Suppressor macrophage treated with lipopolysaccharide for 1 hour (primary cell): ENCODE measurements at regions not wholly inside any gene's neighbourhood (a gene's known extent, or its start where the extent isn't known, plus 50 kb on each side); places are given as distances from the start of the nearest gene placed in this dataset.

Experiments
- DNase-seq, 3 donors: peaks; one replicate each; pipeline ENCODE4 v3.0.0-alpha.2; 2020 to 2022

GRCh38 chr16:5870886-5871691 lies 773.5 kb upstream of the EEF2KMT start:
- no peak for DNase-seq

GRCh38 chr16:5867250-5867649 lies 769.7 kb upstream of the EEF2KMT start:
- DNase-seq = no peak

GRCh38 chr16:5865236-5865635 lies 767.6 kb upstream of the EEF2KMT start:
- DNase-seq = no peak

GRCh38 chr16:5863071-5863606 lies 765.5 kb upstream of the EEF2KMT start:
- DNase-seq = no peak

- no peak for DNase-seq
Observed at GRCh38 chr16:5862103-5862840, 764.7 kb upstream of the EEF2KMT start.

- DNase-seq = no peak
Observed at GRCh38 chr16:5861241-5861640, 763.6 kb upstream of the EEF2KMT start.

GRCh38 chr16:5858180-5858579 lies 760.6 kb upstream of the EEF2KMT start:
- no peak for DNase-seq

- DNase-seq = no peak
Observed at GRCh38 chr16:5854027-5854426, 756.4 kb upstream of the EEF2KMT start.

- no peak for DNase-seq
Observed at GRCh38 chr16:5852151-5852550, 754.6 kb upstream of the EEF2KMT start.

GRCh38 chr16:5851393-5851982 lies 753.9 kb upstream of the EEF2KMT start:
- DNase-seq = no peak

GRCh38 chr16:5850632-5851392 lies 753.2 kb upstream of the EEF2KMT start:
- DNase-seq = no peak

GRCh38 chr16:5845046-5845445 lies 747.5 kb upstream of the EEF2KMT start:
- DNase-seq = no peak

- no peak for DNase-seq
Observed at GRCh38 chr16:5841974-5842373, 744.4 kb upstream of the EEF2KMT start.

GRCh38 chr16:5838725-5839124 lies 741.1 kb upstream of the EEF2KMT start:
- no peak for DNase-seq

GRCh38 chr16:5838071-5838470 lies 740.5 kb upstream of the EEF2KMT start:
- DNase-seq = no peak

GRCh38 chr16:5837007-5837670 lies 739.5 kb upstream of the EEF2KMT start:
- no peak for DNase-seq

GRCh38 chr16:5835876-5836275 lies 738.3 kb upstream of the EEF2KMT start:
- no peak for DNase-seq

GRCh38 chr16:5826332-5826731 lies 728.7 kb upstream of the EEF2KMT start:
- DNase-seq = no peak

GRCh38 chr16:5820472-5820871 lies 722.9 kb upstream of the EEF2KMT start:
- no peak for DNase-seq

GRCh38 chr16:5815570-5816237 lies 718.1 kb upstream of the EEF2KMT start:
- no peak for DNase-seq

GRCh38 chr16:5801396-5801795 lies 703.8 kb upstream of the EEF2KMT start:
- DNase-seq = no peak

GRCh38 chr16:5793556-5793955 lies 696.0 kb upstream of the EEF2KMT start:
- no peak for DNase-seq
